Dedifferentiated amniotic fluid mesenchymal stem cell (primary cell): ENCODE measurements at regions not wholly inside any gene's neighbourhood (a gene's known extent, or its start where the extent isn't known, plus 50 kb on each side); places are given as distances from the start of the nearest gene placed in this dataset.

Experiments
- DNase-seq: peaks from one replicate; pipeline ENCODE4 v3.0.0-alpha.2; 2016; ENCODE audit errors: extremely low spot score

GRCh38 chr4:14871676-14872430 lies 130.4 kb upstream of the CPEB2 start:
- no peak for DNase-seq

DNA sequence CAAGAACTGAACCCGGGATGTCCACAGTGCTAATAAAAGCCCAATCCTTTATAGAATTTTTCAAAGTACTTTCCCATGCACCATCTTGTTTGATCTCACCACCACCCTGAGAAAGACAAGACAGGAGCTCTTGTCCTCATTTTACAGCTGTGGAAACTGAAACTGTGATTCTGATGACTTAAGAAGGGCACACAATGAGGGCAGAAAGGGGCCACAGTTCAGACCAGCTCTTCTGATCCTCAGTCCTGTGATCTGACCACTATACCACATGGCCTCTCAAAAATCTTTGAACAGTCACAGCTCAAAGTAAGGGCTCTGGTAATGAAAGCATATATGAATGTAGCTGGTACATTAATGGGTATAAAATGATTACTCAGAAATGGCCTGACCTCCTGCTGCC lies 127.3 kb upstream of the CPEB2 start:
- no peak for DNase-seq

DNA sequence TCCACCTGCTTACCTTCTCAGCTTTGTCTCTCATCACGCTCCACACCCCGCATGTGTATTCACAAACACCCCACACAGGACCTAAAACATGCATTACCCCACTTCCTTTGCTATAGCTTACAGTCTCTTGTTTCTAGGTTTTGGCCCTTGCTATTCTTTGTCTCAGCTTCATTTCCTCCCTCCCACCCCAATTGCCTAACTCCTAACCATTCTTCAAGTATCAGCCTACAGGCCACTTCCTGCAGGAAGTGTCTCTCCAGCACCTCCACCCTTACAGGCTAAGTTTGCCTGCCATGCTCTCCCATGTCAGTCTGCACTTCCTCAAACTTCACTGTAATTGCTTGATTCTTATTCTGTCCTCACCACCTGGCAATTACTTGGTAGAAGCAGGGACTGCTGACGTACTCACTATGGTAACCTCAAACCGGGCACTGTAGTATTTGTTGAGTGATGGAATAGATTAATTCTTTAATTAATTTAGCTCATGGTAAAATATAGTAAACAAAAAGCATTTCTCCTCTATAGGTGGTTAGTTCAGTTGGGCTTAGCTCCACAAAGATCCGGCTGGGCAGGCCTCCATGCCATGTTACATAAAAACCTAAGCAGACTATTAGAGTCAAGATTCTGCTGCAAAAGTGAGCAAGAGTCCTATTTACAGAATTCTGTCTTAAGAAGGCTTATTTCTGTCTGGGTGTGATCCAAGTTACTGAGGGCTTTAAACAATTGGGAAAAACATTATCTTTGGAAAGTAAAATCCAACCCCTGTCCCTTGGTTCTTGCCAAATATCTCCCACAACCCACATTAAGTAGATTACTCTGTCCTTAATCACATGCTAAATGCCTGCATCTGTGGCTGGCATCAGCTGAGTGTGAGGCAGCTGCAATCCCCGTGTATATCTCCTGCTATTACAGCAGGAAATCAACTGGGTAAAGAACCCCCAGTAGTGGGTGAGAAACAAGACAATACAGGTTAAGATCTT lies 124.7 kb upstream of the CPEB2 start:
- DNase-seq: no peak

GRCh38 chr4:14878681-14879080 lies 123.6 kb upstream of the CPEB2 start:
- no peak for DNase-seq

DNA sequence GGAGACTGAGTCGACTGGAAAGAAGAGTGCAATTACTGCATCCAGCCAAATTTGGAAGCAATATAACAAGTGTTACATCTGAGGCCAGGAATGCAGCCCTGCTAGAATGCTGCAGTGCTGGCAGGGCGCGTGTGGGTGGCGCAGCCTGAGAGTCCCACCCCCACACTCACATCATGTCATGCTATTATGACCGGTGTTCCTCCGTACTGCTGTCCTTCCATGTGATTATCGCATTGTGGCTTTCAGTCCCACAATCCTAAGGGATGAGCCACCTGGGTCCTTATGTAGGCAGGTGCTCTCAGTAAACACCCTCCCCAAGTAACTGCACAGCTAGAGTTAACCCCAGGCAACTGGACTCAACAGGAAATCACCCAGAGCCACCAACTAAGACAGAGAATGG lies 122.6 kb upstream of the CPEB2 start:
- no peak for DNase-seq

GRCh38 chr4:14880805-14881204 lies 121.5 kb upstream of the CPEB2 start:
- DNase-seq: no peak

DNA sequence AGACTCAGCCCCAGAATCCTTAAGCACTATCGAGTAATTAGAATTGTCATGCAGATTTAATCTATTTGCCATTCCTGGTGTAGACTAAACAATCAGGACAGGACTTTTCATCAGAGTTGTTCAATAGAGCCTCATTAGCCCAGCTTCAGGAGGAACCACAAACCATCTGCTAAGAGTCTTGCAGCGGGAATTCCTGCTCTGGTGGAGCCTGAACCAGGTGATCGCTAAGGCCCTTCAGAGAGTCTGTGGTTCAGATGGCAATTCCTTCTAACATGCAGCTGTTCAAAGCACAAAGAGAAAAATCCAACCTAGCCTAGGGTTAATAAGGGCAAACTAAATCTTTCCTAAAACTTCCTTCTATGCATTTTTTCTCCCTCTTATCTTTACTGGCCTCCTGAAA lies 119.1 kb upstream of the CPEB2 start:
- no peak for DNase-seq

DNA sequence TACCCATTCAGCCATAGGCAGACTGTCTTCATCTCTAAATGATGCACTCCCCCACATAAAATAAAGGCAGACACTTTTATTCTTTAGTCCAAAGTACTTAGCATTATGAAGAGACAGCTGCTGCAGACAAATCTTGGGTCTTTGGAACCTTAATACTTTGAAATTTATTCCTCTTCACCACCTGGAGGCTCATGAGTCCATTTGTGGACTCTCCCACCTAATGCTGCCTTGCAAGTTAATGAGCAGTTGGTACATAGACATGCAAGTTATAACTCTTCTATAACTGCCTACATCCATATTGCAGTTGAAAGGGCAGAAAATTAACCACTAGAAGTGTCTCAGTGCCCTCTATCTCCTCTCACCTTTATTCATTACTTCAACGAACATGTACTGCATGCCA lies 118.6 kb upstream of the CPEB2 start:
- no peak for DNase-seq

- DNase-seq: no peak
Observed at GRCh38 chr4:14887842-14888433, 114.3 kb upstream of the CPEB2 start.

DNA sequence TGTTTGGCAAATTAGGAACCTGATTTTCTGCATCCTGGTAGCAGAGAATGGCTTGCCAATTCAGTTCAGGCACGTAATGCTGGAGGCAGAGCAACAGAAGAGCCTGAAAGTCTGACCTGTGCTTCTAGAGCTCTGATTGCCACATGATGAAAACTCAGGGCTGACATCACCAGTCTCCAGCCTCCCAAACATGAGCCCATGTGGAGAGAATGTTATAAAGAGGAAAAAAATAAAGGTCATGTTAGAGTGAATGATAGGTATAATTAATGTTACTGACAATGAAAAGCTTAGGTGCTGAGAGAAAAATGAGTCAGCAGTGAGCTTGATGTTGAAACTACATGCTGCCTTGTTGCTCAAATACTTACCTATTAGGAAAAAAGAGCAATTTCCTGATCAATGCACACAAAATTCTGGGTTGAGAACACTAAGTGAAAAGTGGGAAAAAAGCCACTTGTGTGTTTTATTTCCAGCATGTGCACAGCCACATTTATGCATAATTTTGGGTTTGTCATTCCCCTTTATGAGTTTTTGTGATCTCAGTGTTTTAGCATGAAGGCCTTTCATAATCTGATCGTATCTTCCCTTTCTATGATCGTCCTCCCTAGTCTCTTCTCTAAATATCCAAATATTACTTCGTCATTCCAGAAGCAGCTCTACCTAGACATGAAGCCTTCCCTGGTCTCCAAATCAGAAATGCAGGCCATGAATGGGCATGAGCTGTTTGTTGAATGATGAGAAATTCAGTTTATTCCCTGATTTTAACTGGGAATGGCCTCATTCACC lies 113.3 kb upstream of the CPEB2 start:
- no peak for DNase-seq

DNA sequence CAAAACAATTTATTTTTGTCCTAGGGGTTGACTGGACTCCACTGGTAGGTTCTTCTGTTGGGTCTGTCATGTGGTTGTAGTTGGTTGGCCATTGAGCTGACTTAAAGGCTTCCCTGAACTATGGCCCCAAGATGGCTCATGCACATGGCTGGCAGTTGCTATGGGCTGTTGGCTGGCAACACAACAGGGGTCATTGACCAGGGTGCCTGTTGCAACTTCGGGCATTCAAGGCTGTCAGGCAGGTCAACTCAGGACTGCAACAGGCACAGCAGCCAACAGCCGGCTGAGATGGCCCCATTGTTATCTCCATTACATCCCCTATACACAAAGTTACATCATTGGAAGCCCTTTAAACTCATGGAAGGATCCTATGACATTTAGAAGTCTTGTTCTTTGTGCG lies 109.7 kb upstream of the CPEB2 start:
- DNase-seq: no peak

- no peak for DNase-seq
Observed at GRCh38 chr4:14893713-14894112, 108.6 kb upstream of the CPEB2 start.

DNA sequence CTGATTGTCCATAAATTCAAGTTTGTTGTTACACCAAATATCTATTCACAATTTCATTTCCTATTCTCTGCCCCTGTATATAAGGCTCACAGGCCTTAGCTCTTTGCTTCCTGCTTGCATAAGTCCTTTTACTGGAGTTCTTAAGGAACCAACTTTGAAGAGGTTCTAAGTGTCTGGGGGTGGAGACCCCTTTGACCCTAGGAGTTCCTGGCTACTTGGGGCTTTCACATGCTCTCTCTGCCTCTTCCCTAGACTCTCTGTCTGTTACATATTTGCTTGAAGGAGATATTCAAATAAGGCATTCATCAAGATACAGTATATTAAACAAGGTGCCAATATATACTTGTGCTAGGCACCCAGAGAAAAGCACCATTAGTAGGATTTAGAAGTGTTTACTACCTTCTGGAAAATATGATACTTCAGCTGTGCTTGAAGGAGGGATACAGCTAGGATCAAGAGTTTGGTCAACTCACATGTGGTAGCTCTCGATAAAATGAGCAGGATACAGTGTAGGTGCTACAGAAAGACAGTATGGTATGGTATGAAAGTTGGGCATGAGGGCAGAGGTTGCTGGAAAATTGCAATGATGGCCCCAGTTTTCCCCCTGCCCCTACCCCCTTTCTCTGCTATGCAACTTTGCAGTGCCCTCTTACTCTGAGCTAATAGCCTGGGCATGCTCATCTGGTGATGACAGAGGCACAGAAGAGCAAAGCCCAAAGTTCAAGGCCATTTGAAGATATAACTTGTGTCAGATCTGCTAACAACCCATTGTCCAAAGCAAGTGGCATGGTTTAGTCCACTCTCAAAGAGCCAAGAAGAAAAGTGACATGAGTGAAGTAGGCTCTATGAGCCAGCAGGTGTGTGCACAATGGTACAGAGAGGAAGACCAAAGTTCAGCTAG lies 107.6 kb upstream of the CPEB2 start:
- no peak for DNase-seq

DNA sequence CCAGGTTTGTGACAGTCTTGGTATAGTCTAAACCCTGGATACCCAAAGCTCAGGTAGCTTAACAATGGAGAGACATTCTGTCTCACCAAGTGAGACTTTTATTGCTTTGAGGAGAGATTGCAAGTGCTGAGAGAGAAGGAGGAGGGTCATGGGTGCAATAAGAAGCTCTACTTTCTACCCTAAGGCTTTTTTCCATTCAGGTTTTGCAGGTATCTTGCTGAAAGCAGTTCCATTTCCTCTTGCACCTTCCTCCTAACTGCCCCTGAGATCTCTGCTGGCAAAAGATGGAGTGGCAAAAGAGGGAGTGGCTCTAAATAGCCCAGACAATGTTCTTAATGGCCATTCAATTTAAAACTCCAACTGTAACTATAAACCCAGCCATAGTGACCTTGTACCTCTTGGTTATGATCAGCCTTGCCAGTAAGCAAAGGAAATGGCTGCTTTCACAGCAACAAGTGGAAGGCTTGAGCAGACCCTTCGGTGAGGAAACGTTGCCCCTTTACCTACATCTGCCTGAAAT lies 105.6 kb upstream of the CPEB2 start:
- no peak for DNase-seq

DNA sequence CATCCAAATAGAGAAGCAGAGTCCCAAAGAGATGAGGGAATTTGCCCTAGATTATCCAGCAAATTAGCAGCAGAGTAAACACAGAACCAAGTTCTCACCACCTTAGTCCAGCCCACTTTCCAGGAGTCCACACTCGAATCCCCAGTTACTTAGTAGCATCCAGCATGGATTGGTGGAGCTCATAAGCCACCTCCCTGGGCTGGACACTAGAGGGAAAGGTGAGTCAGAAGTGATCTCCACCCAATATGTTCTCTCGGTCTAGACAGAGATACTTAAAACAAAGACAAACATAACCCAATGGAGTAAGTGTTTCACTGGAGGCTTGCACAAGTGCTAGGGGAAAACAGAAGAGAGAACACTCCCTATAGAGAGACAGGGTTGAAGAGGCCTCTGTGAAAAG lies 105.1 kb upstream of the CPEB2 start:
- DNase-seq: no peak

DNA sequence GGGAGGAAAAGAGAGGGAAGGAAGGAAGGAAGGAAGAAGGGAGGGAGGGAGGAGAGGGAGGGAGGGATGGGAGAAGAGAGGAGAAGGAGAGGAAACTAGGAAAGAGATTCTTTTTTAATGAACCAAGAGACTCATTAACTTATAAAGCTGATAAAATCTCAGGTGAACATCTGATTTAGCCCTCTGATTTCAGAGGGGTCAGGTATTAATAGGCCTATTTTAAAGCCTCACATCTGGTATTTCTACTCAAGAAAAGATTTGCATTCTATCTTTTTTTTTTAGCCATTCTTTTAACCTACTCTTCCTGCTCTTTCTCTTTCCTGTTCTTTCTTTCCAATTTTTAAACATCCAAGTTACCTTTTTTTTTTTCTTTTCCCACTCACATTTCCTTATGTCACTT lies 103.3 kb upstream of the CPEB2 start:
- no peak for DNase-seq

GRCh38 chr4:14902342-14902741 lies 99.9 kb upstream of the CPEB2 start:
- DNase-seq: no peak

DNA sequence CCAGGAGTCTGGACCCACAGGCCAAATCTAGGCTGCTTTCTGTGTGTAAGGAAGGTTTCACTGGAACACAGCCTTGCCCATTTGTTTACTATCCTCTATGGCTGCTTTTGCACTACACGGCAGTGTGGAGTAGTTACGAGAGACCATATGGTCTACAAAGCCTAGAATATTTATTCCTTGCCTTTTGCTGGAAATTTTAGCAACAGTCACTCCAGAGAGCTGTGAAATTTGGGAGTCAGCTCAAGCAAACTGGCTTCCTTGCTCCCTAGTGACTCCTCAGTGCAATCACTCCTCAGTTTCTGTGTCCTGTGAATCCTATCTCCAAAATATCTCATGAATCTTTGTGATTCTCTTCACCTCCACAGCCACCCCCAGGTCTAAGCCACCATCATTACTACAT lies 99.0 kb upstream of the CPEB2 start:
- no peak for DNase-seq

GRCh38 chr4:14906805-14907204 lies 95.5 kb upstream of the CPEB2 start:
- DNase-seq: no peak

DNA sequence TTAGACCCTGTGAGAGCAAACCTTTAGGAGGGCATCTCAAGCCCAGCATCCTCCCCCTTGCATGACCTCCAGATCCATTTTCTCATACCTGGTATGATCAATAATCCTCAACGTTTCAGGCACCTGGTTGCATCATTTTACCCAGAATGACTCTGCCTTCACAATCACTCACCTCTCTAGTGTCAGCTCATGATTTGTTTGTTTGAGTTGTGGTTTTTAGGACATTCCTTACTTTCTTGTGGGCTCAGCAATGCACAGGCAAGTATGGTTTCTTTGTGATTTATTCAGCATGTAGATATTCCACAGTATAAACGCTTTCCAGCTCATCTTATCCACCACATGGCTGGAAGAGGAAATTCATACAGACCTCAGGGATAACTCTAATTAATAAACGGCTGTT lies 93.6 kb upstream of the CPEB2 start:
- DNase-seq: no peak

- DNase-seq: no peak
Observed at GRCh38 chr4:14910411-14910810, 91.9 kb upstream of the CPEB2 start.
